DND-41 (cell line): ENCODE measurements at regions not wholly inside any gene's neighbourhood (a gene's known extent, or its start where the extent isn't known, plus 50 kb on each side); places are given as distances from the start of the nearest gene placed in this dataset.

Experiments
- ATAC-seq: fragments of 200-7000 bp; cut with Tn5 transposase; 3 replicates; pipeline ENCODE4 v1.9.1; 2021; ENCODE audit warnings: low read depth; ENCODE audit not compliant: insufficient read depth
- DNase-seq: peaks from one replicate; pipeline ENCODE4 v3.0.0-alpha.2; 2020
- H2AFZ ChIP-seq: 2 replicates; pipeline ENCODE4 v1.6.0; 2012; ENCODE audit warnings: low read depth, low read length
- H3K27ac ChIP-seq: 2 replicates; pipeline ENCODE4 v1.5.1; 2012; ENCODE audit warnings: low read length, inconsistent platforms
- H3K27me3 ChIP-seq: fragments of 200-600 bp; sonication (generic); 2 replicates; pipeline ENCODE4 v1.6.0; 2012; ENCODE audit warnings: low read length, mild to moderate bottlenecking, inconsistent platforms; ENCODE audit not compliant: insufficient read depth, poor library complexity
- H3K36me3 ChIP-seq: 2 replicates; pipeline ENCODE4 v1.5.1; 2012; ENCODE audit warnings: low read length, inconsistent platforms; ENCODE audit not compliant: insufficient read depth
- H3K4me1 ChIP-seq: 2 replicates; pipeline ENCODE4 v1.5.1; 2012; ENCODE audit warnings: mild to moderate bottlenecking, low read length; ENCODE audit not compliant: insufficient read depth
- H3K4me2 ChIP-seq: 2 replicates; pipeline ENCODE4 v1.6.0; 2012; ENCODE audit warnings: mild to moderate bottlenecking, moderate library complexity, low read length, inconsistent platforms; ENCODE audit not compliant: insufficient read depth
- H3K4me3 ChIP-seq, 2 experiments: fragments of 200-600 bp in 1 of 2; shearing (Covaris generic) in 1 of 2; 2 replicates each; pipeline ENCODE4 v1.5.1; 2012 to 2016; ENCODE audit warnings: inconsistent platforms in 2 of 2, low read length in 2 of 2, mild to moderate bottlenecking in 2 of 2, low read depth in 1 of 2, moderate library complexity in 1 of 2
- H3K79me2 ChIP-seq: 2 replicates; pipeline ENCODE4 v1.6.0; 2012; ENCODE audit warnings: low read length, inconsistent platforms; ENCODE audit not compliant: insufficient read depth
- H3K9ac ChIP-seq: 2 replicates; pipeline ENCODE4 v1.6.0; 2012; ENCODE audit warnings: low read depth, mild to moderate bottlenecking, inconsistent platforms, low read length, moderate library complexity
- H3K9me3 ChIP-seq: 2 replicates; pipeline ENCODE4 v1.5.1; 2012; ENCODE audit warnings: low read length, moderate library complexity, mild to moderate bottlenecking, inconsistent platforms; ENCODE audit not compliant: insufficient read depth, severe bottlenecking
- H4K20me1 ChIP-seq: 2 replicates; pipeline ENCODE4 v1.6.0; 2012; ENCODE audit warnings: low read length; ENCODE audit not compliant: insufficient read depth
- CTCF ChIP-seq: IDR thresholded peaks from 2 replicates; pipeline ENCODE4 v1.5.1; 2012; ENCODE audit warnings: borderline replicate concordance, low read length, moderate library complexity, mild to moderate bottlenecking; ENCODE audit not compliant: poor library complexity, severe bottlenecking; ENCODE audit errors: extremely low read depth
- EZH2 ChIP-seq: IDR thresholded peaks from 3 replicates; pipeline ENCODE4 v1.6.1; 2012; ENCODE audit warnings: borderline replicate concordance, low read depth, mild to moderate bottlenecking, moderate library complexity, low read length, inconsistent platforms; ENCODE audit not compliant: severe bottlenecking

GRCh38 chr2:220393711-220394110 is 766.3 kb downstream of the SLC4A3 start:
- Histone ChIP-seq H2AFZ (no peak overlapping the region), H3K27me3 (no peaks in the 10 kb centered on the region), H3K4me2 (no peak overlapping the region), H3K79me2 (no peaks in the 10 kb centered on the region), H3K36me3 (no peaks in the 10 kb centered on the region), H3K9ac (no peak overlapping the region), H3K9me3 (no peaks in the 10 kb centered on the region), H3K4me1 (no peaks in the 10 kb centered on the region), H3K4me3 (no peak overlapping the region), H4K20me1 (no peaks in the 10 kb centered on the region), H3K27ac (no peak overlapping the region)
- ATAC-seq: no peak
- DNase-seq: no peak
- no peak for TF ChIP-seq CTCF
- TF ChIP-seq EZH2: no peak

DNA sequence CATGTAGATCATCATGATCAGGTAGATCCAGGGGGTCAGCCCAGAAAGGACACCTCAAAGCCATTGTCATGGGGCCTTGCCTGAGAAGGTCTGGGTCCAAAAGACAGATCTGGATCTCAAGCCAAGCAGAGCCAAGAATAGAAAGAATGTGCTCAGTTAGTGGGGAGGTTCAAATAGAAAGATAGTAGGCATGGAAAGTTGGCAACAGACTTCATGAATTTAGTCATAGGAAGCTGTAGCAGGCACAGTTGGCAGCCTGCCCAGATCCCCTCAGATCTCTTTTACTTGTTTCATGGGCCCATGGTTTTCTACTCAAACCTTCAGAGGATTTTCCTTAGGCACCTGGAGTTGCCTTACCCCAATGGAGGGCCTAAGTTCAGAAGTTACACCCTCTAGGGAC is 767.0 kb downstream of the SLC4A3 start:
- ATAC-seq: no peak
- Histone ChIP-seq H3K9me3 (no peaks in the 10 kb centered on the region), H3K9ac (no peak overlapping the region), H3K79me2 (no peaks in the 10 kb centered on the region), H4K20me1 (no peaks in the 10 kb centered on the region), H3K4me2 (no peak overlapping the region), H3K4me3 (no peak overlapping the region), H3K4me1 (no peaks in the 10 kb centered on the region), H3K36me3 (no peaks in the 10 kb centered on the region), H2AFZ (no peak overlapping the region), H3K27ac (no peak overlapping the region), H3K27me3 (no peaks in the 10 kb centered on the region)
- no peak for TF ChIP-seq CTCF
- TF ChIP-seq EZH2: no peak
- no peak for DNase-seq

DNA sequence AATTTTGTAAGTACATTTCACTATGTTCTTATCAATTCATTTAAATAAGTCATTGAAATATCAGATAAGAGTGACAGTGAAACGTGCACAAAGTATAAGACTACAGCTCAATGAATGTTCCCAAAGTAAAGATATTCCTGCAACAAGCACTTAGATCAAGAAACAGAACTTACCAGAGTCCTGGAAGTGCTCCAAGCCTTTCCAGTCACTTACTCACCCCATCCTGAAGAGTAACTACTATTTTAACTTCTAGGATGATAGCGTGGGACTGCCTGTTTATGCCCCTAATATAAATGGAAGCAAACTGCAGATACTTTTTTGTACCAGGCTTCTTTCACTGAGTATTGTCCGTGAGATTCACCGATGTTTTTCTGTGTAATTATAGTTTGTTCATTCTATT is 768.9 kb downstream of the SLC4A3 start:
- no peak overlapping the region for H3K27ac ChIP-seq
- no peaks in the 10 kb centered on the region for H3K4me1 ChIP-seq
- DNase-seq (no peak), ATAC-seq (no peak)
- no peak overlapping the region for H3K9ac ChIP-seq
- TF ChIP-seq EZH2: no peak
- TF ChIP-seq CTCF: no peak
- no peak overlapping the region for H3K4me2 ChIP-seq
- H3K36me3 ChIP-seq: no peaks in the 10 kb centered on the region
- H2AFZ ChIP-seq: no peak overlapping the region
- no peak overlapping the region for H3K4me3 ChIP-seq
- H3K79me2 ChIP-seq: no peaks in the 10 kb centered on the region
- no peaks in the 10 kb centered on the region for H4K20me1 ChIP-seq
- no peaks in the 10 kb centered on the region for H3K27me3 ChIP-seq
- H3K9me3 ChIP-seq: no peaks in the 10 kb centered on the region

- Histone ChIP-seq H3K9me3 (peaks cover 3% of the 10 kb centered on the region), H3K4me2 (no peak overlapping the region), H2AFZ (no peak overlapping the region), H3K36me3 (no peaks in the 10 kb centered on the region), H3K79me2 (no peaks in the 10 kb centered on the region), H3K4me1 (no peaks in the 10 kb centered on the region), H3K9ac (no peak overlapping the region), H3K27ac (no peak overlapping the region), H3K27me3 (no peaks in the 10 kb centered on the region), H4K20me1 (no peaks in the 10 kb centered on the region), H3K4me3 (no peak overlapping the region)
- TF ChIP-seq CTCF (no peak), EZH2 (no peak)
- no peak for ATAC-seq
- no peak for DNase-seq
These were observed 782.9 kb downstream of the SLC4A3 start for GRCh38 chr2:220410296-220410695.
